ENCODE measurements at regions not wholly inside any gene's neighbourhood (a gene's known extent, or its start where the extent isn't known, plus 50 kb on each side); places are given as distances from the start of the nearest gene placed in this dataset.

DNA sequence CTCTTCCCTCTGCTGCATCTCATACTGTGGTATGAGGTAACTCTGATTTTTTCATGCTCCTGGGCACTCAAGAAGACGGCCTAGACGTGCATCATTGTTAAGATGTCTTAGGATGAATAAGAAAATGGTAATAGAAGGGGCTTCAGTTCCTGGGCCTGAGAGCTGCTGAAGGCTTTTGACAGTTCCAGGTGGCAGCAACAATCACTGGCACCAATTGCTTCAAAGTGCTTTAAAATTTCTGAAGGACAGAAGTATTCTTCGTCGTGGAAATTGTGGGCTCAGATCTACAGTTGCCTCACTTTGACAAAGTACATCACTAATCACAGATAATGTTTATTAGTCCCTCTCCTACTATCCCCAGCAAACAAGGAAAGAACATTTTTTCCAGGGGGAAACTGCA lies 536.6 kb upstream of the CAMK1G start:
- DNase-seq: no peak

DNA sequence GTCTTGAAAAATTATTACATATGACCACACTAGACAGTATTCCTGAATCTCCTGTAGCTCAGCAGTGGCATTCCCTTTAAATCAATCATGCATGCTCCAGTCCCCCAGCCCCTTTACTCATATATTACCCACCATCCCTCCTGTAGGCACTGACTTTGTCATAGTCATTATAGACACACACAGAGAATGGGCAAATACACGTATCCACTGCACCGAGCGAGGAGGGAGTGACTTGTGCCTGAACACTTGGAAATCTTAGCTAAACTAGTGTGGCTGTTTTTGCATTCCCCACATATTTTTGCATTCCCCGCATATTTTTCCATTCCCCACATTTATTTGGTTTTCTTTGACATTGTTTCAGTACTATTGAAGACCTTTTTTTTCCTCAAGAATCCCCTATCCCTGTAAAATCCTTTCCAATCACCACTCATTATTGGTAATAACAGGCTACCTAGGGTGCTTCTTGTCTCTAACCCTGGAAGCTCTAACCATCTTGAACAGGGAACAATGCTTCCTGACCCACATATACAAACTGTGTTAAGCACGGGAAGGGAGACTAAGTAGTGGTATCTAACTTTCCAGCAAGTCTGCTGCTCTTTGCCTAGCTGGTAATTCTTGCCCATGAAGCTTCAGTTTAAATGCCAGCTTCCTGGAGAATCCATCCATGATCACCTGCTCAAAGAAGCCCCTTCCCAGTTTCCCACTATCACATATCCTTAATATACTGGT lies 534.4 kb upstream of the CAMK1G start:
- DNase-seq: no peak

DNA sequence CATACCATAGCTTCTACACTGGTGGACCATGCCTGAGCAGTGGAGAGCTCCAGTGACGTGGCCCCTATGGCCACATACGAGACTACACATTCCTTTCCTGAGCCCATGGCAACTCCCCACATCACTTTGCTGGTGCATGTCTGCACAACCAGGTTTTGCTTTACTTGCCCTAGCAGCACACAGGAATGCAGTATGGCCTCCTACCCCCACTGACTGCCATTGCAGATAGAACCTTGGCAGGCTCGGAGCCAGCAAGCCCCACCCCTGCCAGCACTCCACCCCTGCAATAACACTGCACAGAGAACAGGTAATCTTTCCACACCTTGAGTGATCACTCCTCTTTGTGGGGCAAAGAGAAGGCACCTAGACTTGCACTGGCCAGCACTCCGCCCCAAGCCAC lies 531.9 kb upstream of the CAMK1G start:
- DNase-seq: no peak

DNA sequence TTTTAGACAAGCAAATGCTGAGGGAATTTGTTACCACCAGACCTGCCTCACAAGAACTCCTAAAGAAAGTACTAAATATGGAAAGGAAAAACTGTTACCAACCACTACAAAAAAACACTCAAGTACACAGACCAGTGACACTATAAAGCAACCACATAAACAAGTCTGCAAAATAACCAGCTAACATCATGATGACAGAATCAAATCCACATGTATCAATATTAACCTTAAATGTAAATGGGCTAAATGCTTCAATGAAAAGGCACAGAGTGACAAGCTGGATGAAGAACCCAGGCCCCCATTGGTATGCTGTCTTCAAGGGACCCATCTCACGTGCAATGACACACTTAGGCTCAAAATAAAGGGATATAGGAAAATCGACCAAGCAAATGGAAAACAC lies 529.9 kb upstream of the CAMK1G start:
- DNase-seq: no peak

DNA sequence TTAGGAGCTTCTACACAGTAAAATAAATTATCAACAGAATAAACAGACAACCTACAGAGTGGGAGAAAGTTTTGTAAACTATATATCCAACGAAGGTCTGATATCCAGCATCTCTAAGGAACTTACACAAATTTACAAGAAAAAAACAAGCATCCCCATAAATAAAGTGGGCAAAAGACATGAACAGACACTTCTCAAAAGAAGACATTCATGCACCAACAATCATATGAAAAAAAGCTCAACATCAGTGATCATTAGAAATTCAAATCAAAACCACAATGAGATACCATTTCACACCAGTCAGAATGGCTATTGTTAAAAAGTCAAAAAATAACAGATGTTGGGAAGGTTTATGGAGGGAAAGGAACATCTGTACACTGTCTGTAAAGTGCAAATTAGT lies 526.4 kb upstream of the CAMK1G start:
- no peak for DNase-seq

DNA sequence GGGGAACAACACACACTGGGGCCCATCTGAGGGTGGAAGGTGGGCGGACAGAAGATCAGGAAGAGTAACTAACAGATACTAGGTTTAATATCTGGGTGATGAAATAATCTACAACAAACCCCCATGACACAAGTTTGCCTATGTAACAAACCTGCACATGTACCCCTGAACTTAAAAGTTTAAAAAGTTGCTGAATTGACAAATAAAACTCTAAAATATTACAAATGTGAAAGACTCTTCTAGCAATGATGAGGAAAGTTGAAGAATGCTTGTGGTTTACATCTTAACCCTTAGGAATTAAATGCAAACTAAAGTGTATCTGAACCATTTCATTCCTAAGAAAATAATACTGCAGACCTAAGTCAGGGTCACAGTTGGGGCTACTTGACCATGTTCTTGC lies 525.6 kb upstream of the CAMK1G start:
- DNase-seq: no peak

DNA sequence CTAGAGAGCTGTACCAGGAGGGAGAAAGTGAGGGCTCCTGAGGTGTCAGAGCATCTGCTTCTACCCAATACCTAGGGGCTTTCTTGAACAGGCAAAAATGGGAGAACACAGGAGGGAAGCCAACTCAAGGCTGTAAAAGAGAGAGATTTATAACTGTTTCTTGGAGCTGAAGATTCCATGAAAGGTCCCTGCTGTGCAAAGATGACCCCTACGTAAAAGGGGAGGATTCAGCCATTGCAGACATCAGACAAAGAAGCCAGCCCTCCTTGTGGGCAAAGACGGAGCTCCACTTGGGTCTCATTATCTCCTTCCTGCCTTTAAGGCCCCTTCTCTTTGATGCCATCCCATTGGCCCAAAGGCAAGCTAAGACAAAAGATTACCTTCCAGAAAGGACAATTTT lies 524.1 kb upstream of the CAMK1G start:
- no peak for DNase-seq

DNA sequence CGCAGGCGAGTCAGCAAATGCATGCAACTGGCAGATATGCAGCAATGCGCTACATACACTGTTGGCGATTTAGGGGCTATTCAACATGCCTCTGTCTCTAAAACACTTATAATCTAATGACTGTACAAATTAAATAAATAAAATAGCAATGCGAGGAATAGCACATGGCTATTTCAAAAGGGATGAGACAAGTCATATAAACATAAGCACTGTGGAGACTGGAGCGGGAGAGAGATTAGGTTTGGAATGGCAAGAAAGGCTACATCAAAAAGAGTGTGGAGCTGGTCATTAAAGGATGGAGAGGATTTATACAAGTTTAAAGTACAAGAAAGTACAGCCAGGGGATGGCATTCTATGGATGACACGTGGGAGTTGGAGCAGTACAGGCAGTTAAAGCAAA lies 523.5 kb upstream of the CAMK1G start:
- no peak for DNase-seq

DNA sequence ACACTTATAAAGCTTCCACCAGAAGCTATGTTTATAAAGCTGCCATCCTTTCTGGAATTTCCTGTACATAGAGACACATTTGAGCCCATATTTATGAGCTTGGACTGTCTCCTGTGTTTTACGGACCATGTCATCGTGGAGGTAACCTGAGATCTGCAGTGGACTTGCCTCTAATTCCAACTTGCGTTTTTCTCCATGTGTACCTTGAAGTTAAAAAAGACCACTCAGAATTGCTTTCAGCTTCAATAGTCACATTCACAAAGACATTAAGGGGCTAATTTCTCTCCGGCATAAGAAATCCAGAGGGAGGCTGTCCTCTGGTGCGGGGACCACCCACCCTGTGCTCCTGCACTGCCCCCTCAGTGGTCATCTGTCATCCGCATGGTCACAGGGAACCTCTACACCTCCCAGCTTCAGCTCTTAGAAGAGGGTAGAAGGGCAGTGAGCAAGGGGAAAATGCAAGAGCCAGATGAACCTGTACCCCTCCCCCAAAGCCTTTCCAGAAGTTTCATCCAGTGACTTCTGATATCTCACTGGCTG lies 521.4 kb upstream of the CAMK1G start:
- DNase-seq: no peak

DNA sequence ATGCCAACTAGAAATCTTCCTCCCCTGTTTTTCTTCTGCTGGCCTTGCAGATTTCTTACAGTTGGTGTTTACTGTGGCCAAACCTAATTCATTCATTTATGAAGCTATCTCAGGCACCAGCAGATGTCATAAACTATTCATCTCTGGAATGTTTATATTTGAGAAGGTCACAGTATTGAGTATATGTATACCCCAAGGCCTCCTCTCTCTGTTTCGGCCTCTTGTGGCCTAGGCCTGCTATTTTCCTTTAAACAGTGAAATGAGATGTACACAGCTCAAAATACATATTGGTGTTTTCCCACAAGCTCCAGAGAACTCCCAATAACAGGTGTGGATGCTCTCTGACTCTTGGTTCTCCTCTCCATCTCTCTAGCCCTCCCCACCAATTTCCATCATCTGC lies 520.7 kb upstream of the CAMK1G start:
- DNase-seq: no peak

DNA sequence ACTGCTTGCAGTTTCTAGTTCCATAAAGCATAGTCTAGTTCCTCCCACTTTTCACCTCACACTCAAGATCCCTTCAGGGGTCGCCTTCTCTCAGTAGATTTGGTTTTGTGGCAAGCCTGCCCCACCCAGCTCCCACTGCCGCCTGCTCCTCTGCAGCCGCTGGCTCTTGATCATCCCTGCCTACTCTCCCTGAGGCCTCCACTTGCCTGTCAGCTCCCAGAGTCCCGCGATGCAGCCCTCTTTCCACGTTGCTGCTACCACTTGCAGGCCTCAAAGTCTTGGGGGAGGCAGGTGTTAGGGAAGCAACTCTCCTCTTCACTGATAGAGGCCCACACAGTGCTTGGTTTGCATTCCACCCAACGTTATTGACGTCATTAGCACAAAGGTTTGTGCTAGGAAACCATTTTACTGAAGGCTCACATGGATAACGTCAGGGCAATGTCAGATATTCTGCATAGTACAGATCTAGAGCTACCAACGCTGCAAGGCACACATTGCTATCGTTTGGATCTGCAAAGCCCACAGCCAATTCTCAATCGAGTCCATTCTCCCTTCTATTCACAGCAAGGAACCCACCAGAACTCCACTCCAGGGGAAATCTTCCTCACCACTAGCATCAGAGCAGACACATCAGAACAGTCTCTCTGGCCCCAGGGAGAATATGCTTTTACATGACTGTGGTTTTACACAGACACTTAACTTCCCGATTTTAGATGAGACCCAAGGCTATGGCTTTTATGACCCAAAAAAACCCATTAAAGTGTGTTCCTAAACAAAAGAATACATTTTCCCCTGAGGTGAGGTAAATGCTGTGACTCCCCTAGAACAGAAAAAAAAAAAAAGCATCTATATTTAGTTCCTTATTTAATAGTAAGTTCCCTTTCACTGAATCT lies 519.5 kb upstream of the CAMK1G start:
- DNase-seq: no peak

DNA sequence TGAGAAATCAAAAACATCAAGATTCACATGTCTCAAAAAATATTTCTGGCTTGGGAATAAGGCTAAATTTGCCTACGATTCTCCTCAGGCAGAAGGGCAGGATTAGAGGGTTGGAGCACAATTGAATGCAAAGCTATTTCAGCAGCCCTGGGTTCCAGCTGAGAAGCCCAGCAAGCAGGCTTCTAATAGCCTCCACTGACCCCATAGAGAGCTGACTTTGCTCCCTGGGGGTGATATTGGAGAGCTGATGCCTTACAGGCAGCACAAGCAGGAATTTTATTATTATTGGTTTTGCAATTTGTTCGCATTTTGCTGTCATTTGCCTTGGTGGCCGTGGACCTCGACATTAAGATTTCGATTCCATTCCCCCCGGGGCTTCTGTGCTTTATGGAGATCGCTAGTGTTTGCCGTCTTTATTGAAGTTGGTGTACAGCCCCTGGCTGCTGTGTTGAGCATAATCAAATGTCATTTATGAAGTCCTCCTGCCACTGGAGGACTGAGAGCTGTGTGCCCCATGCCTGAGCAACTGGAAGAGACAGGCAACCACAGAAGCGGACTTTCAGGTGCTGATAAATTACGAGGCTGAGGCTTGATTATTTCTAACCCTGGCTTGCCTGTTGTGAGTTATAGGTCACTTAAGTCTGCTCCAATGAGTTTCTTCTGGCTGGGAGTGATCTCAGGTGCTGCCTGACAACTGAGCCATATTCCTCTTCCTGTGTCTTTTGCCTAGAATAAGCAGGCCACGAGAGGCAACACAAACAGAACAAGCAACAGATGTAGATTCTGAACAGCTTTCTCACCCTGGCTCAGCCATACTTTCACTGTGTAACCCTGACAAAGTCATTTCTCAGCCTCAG lies 518.4 kb upstream of the CAMK1G start:
- DNase-seq: no peak

DNA sequence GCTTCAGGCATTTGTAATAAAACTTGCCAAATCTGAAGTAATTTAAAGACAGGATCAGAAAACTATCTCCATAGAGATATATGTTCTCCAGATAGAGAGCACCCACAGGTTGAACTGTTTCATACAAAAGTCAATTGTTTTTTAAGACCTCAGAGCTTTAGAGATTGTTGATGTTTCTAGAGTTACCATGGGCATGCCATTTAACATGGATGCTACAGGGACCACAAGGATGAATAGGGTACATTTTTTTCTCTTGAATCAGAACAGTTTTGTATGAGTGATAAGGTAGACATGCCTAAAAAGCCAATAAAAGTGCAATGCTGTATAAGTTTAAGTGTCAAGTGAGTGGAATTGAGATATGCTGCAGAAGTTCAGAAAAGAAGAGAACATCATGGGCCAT lies 511.0 kb upstream of the CAMK1G start:
- DNase-seq: no peak

DNA sequence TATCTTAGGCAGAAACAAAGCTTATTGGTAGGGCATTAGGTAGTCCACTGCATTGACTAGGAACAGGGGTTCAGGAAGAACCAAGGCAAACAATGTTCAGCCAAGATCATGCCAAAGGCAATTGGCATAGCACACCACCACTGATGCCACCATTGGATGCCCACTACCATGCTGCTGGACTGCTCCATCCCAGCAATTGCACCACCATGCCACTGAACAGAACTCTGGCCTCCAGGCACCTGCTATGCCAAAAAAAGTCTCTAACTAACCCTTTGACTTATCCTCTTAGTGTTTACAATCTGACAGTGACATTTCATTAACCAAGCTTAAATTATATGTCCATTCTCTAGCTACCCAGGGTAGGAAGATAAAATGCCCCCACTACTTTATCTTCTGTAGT lies 509.6 kb upstream of the CAMK1G start:
- no peak for DNase-seq

DNA sequence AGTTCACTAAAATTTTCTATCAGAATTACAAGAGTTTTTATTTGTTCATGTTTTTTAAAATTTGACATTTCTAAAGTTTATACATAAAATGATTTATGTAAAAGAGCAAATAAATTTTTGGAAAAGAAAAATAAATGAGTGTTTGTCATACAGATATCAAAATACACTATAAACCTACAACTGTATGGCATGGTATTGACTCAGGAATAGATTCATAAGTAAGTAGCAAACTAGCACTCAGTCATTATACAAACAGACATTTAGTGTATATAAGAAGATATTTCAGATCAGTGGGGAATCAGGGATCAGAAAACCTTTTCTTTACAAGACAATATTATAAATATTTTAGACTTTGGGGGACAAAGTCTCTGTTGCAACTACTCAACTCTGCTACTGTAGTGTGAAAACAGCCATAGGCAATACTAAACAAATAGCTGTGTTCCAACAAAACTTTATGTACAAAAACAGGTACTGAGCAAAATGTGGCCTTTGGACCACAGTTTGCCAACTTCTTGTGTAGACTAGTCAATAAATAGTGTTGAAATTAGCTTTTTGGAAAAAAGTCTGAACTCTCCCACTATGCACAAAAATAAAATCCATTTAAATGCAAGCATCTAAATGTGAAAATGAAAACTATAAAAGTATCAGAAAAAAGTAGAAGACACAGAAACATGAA lies 508.8 kb upstream of the CAMK1G start:
- no peak for DNase-seq

DNA sequence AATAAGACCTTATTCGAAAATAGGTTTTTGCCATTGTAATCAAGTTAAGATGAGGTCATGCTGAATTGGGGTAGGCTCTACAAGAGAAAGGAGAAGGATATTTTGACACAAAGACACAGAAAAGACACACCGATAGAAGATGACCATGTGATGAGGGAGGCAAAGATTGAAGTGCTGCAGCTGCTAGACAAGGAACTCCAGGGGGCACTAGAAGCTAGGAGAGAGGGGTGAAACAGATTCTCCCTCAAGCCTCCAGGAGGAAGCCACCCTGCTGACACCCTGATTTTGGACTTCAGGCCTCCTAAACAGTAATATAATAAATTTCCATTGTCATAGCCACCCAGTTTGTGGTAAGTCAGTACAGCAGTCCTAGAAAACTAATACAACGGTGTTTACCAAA lies 506.8 kb upstream of the CAMK1G start:
- DNase-seq: peak; percentile 10

DNA sequence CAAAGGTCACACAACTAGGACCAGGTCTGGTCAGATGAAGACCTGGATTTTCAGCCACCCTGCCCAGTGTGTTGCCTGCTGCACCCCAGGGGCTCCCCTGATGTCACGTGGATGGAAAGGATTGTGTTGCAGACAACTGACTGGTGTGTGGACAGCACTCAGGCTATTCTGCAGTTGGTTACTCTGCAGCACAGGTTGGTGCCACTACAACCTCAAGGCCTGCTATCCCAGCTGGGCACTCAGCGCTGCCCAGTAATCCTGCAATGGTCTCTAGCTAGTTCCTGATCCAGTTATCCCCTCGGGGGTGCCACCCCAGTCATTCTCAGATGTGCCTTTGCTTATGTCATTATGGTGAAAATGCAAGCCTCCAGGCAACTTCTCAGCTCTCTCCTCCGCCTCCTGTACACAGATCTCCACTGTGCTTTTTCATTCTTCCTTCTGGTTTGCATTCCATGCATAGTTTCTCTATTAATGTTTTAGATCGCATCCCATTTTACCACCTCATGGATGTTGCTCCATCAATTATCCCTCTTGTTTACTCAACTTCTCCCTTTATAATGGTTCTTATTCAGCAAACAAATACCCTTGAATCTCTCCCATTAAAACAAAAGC lies 503.2 kb upstream of the CAMK1G start:
- DNase-seq: no peak

DNA sequence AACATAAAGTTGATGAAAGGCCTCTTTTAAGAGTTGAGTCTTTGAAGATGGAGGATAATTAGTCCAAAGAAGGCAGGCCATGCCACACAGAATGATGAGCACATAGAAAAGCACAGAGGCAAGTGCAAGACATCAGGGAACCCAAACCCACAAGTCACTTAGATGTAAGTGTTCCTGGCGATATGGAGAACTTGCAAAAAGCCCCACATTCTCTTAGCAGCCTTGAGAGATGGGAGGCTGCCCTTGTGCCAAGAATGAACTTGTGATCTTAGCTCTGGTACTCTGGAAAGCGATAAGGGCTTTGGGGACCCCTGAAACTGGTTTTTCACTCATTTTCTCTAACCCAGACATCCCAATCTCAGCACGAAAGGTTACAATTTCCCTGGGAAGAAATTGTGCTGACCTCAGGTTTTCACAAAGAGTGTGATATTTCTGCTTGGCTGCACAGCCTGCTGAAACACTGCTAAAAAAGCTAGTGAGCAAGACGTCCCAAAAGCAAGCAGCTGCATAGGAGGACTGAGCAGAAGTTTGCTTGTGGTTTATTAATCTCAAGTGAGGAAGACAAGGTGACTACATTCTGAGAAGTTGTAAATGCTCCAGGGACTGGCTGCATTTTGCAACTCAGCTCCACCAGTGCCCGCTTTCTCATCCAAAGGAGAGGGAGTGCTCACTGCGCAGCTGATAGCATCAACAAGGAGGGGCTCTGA lies 496.9 kb upstream of the CAMK1G start:
- no peak for DNase-seq

DNA sequence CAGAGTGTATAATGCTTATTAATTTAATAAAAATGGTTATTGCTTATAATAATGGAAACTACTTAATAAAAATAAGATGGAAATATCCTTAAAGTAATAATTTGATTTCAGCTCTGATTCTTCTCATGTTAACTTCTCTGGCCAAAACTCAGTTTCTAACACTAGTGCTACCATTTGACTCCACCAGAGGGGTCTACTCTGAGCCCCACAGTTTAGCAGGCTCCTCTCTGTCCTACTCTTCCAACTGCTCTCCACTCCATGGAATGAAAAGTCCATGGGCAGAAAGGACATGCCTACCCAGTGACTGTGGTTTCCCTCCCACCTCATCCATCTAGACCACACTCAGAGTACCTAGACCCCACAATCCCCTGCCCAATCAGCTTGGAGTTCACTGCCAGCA lies 489.1 kb upstream of the CAMK1G start:
- no peak for DNase-seq

DNA sequence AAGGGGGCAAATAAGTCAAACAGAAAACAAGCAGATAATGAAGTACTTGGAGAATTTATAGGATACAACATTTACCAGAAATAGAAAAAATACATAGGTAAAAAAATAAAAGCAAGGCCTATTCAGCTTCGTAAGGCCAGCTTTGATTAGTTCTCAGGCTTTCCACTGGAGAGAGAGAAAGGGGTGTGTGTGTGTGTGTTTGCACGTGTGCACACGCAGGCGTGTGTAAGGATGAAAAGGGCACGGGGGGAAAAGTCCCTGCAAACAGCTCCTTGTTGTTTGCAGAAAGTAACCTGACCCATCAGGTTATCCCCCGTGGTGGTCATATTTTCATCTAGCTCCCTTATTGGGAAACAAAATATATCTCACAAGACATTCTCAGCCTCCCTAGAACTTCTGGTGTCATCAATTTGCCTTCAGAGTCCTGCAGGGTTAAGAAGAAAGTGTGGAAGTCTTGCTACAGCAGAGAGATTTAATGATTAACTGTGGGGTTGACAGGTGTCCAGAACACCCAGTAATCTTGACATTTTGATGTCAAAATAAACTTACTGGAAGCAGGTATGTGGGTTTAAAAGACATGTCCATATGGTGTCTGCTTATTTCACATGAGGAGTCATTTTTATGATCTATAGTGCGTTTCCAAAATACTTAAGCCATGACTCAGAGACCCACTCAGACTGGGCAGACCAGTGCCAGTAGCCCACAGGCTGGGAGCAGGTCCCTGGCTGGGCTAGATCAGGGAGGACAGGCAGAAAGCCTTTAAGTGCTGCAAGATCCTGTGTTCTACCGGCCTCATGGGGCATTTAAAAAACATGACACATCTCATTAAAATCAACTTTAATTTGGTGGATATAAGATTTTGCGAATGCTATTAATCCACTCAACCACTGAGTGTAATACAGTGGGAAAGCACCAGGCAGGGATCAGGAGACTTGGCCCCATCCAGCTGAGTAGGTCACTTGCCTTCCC lies 487.6 kb upstream of the CAMK1G start:
- DNase-seq: peak; percentile 25

Data from NCI-H524 treated with DMSO at 0.1 percent for 48 hours (cell line).